ENCODE measurements at regions not wholly inside any gene's neighbourhood (a gene's known extent, or its start where the extent isn't known, plus 50 kb on each side); places are given as distances from the start of the nearest gene placed in this dataset.

GRCh38 chr2:220673151-220673874, 898.8 kb downstream of the EPHA4 start:
- no peak overlapping the region for H3K4me3 Mint-ChIP-seq (ENCODE audit: unreplicated experiment)
- Histone ChIP-seq H3K4me1 (ENCODE audit: insufficient read depth, low read length) (no peaks in the 10 kb centered on the region), H3K4me2 (ENCODE audit: low read length) (no peak overlapping the region), H3K27me3 (ENCODE audit: insufficient read depth, low read length) (no peaks in the 10 kb centered on the region), H3K79me2 (ENCODE audit: insufficient read depth, low read length) (no peaks in the 10 kb centered on the region), H3K9me3 (ENCODE audit: insufficient read depth, low read depth, low read length) (no peaks in the 10 kb centered on the region), H4K20me1 (ENCODE audit: insufficient read depth, low read length) (no peaks in the 10 kb centered on the region), H2AFZ (ENCODE audit: low read depth, low read length) (no peak overlapping the region), H3K9ac (ENCODE audit: low read length) (no peak overlapping the region), H3K27ac (ENCODE audit: low read depth, low read length) (no peak overlapping the region), H3K4me3 (ENCODE audit: insufficient read depth, low read depth, low read length) (no peak overlapping the region), H3K36me3 (ENCODE audit: insufficient read depth, low read length) (no peaks in the 10 kb centered on the region)
- no peak for DNase-seq (ENCODE audit: low read depth)
- peaks cover 4% of the 10 kb centered on the region for H3K9me3 Mint-ChIP-seq (ENCODE audit: unreplicated experiment)
- H3K27ac Mint-ChIP-seq (ENCODE audit: unreplicated experiment): no peak overlapping the region
- H3K27me3 Mint-ChIP-seq (ENCODE audit: low read depth, unreplicated experiment): no peaks in the 10 kb centered on the region
- no peaks in the 10 kb centered on the region for H3K4me1 Mint-ChIP-seq (ENCODE audit: low read depth, unreplicated experiment)
- no peak for TF ChIP-seq CTCF (IDR thresholded peaks at IDR 0.05; ENCODE audit: insufficient read depth, low read depth, low read length)
- TF ChIP-seq EZH2 (IDR thresholded peaks at IDR 0.05; ENCODE audit: insufficient read depth, low read length): no peak
- FAIRE-seq: no peak
- H3K36me3 Mint-ChIP-seq (ENCODE audit: low read depth, unreplicated experiment): no peaks in the 10 kb centered on the region

- H3K36me3 ChIP-seq (ENCODE audit: insufficient read depth, low read length): no peaks in the 10 kb centered on the region
- H3K27me3 ChIP-seq (ENCODE audit: insufficient read depth, low read length): no peaks in the 10 kb centered on the region
- no peak for TF ChIP-seq EZH2 (IDR thresholded peaks at IDR 0.05; ENCODE audit: insufficient read depth, low read length)
- TF ChIP-seq CTCF (IDR thresholded peaks at IDR 0.05; ENCODE audit: insufficient read depth, low read depth, low read length): no peak
- no peaks in the 10 kb centered on the region for H3K79me2 ChIP-seq (ENCODE audit: insufficient read depth, low read length)
- no peak overlapping the region for H3K9ac ChIP-seq (ENCODE audit: low read length)
- no peak for FAIRE-seq
- no peak overlapping the region for H2AFZ ChIP-seq (ENCODE audit: low read depth, low read length)
- no peak overlapping the region for H3K4me3 Mint-ChIP-seq (ENCODE audit: unreplicated experiment)
- H3K9me3 Mint-ChIP-seq (ENCODE audit: unreplicated experiment): peaks cover 4% of the 10 kb centered on the region
- no peaks in the 10 kb centered on the region for H3K9me3 ChIP-seq (ENCODE audit: insufficient read depth, low read depth, low read length)
- H3K4me3 ChIP-seq (ENCODE audit: insufficient read depth, low read depth, low read length): no peak overlapping the region
- no peaks in the 10 kb centered on the region for H4K20me1 ChIP-seq (ENCODE audit: insufficient read depth, low read length)
- no peak overlapping the region for H3K27ac ChIP-seq (ENCODE audit: low read depth, low read length)
- H3K4me1 Mint-ChIP-seq (ENCODE audit: low read depth, unreplicated experiment): no peaks in the 10 kb centered on the region
- no peak overlapping the region for H3K4me2 ChIP-seq (ENCODE audit: low read length)
- H3K27me3 Mint-ChIP-seq (ENCODE audit: low read depth, unreplicated experiment): no peaks in the 10 kb centered on the region
- DNase-seq (ENCODE audit: low read depth): no peak
- H3K4me1 ChIP-seq (ENCODE audit: insufficient read depth, low read length): no peaks in the 10 kb centered on the region
- H3K27ac Mint-ChIP-seq (ENCODE audit: unreplicated experiment): no peak overlapping the region
- no peaks in the 10 kb centered on the region for H3K36me3 Mint-ChIP-seq (ENCODE audit: low read depth, unreplicated experiment)
These were observed 898.1 kb downstream of the EPHA4 start for GRCh38 chr2:220674033-220674432.

GRCh38 chr2:220676695-220677094, 895.4 kb downstream of the EPHA4 start:
- DNase-seq (ENCODE audit: low read depth) (no peak), FAIRE-seq (no peak)
- Histone ChIP-seq H3K4me2 (ENCODE audit: low read length) (no peak overlapping the region), H3K36me3 (ENCODE audit: insufficient read depth, low read length) (no peaks in the 10 kb centered on the region), H2AFZ (ENCODE audit: low read depth, low read length) (no peak overlapping the region), H3K4me1 (ENCODE audit: insufficient read depth, low read length) (no peaks in the 10 kb centered on the region), H3K9me3 (ENCODE audit: insufficient read depth, low read depth, low read length) (no peaks in the 10 kb centered on the region), H3K4me3 (ENCODE audit: insufficient read depth, low read depth, low read length) (no peak overlapping the region), H3K27ac (ENCODE audit: low read depth, low read length) (no peak overlapping the region), H4K20me1 (ENCODE audit: insufficient read depth, low read length) (no peaks in the 10 kb centered on the region), H3K79me2 (ENCODE audit: insufficient read depth, low read length) (no peaks in the 10 kb centered on the region), H3K27me3 (ENCODE audit: insufficient read depth, low read length) (no peaks in the 10 kb centered on the region), H3K9ac (ENCODE audit: low read length) (no peak overlapping the region)
- Mint-ChIP-seq H3K4me1 (ENCODE audit: low read depth, unreplicated experiment) (no peaks in the 10 kb centered on the region), H3K27me3 (ENCODE audit: low read depth, unreplicated experiment) (no peaks in the 10 kb centered on the region), H3K27ac (ENCODE audit: unreplicated experiment) (no peak overlapping the region), H3K4me3 (ENCODE audit: unreplicated experiment) (no peak overlapping the region), H3K9me3 (ENCODE audit: unreplicated experiment) (no peaks in the 10 kb centered on the region), H3K36me3 (ENCODE audit: low read depth, unreplicated experiment) (no peaks in the 10 kb centered on the region)
- TF ChIP-seq CTCF (IDR thresholded peaks at IDR 0.05; ENCODE audit: insufficient read depth, low read depth, low read length) (no peak), EZH2 (IDR thresholded peaks at IDR 0.05; ENCODE audit: insufficient read depth, low read length) (no peak)
